OCI-LY7 (cell line): ENCODE measurements at regions not wholly inside any gene's neighbourhood (a gene's known extent, or its start where the extent isn't known, plus 50 kb on each side); places are given as distances from the start of the nearest gene placed in this dataset.

Experiments used
- BruUV-seq: library from RNA; stranded (reverse); fragments of 400-500 nt; replicated peaks from 2 replicates; lab custom pipeline; 2021; lab: Mats Ljungman, UMichigan
- CTCF ChIA-PET: fragments of 300-600 bp; sonication (Branson Sonifier 250); formaldehyde crosslinking; loops from one replicate; lab custom pipeline; 2022; ENCODE audit warnings: antibody characterized with exemption; ENCODE audit not compliant: unreplicated experiment; lab: Charles Lee
- POLR2A ChIA-PET: fragments of 300-600 bp; sonication (Branson Sonifier 250); formaldehyde crosslinking; loops from one replicate; lab custom pipeline; 2022; ENCODE audit warnings: antibody characterized with exemption; lab: Charles Lee
- DNase-seq: peaks from one replicate; pipeline ENCODE4 v3.0.0-alpha.2; 2015; ENCODE audit warnings: low spot score
- H2AFZ ChIP-seq: fragments of 200-600 bp; sonication (generic), shearing (Covaris generic); 2 replicates; pipeline ENCODE4 v1.6.1; 2014; ENCODE audit warnings: mild to moderate bottlenecking, antibody characterized with exemption, low read length, moderate library complexity
- H3K27ac ChIP-seq: fragments of 200-600 bp; sonication (generic); 2 replicates; pipeline ENCODE4 v1.5.1; 2014; ENCODE audit warnings: mixed run types, low read depth, mild to moderate bottlenecking, moderate library complexity, low read length, inconsistent platforms; ENCODE audit not compliant: poor library complexity, severe bottlenecking
- H3K36me3 ChIP-seq: fragments of 200-600 bp; sonication (generic); 2 replicates; pipeline ENCODE4 v1.6.1; 2014; ENCODE audit warnings: mild to moderate bottlenecking, antibody characterized with exemption, low read length, moderate library complexity, mixed read lengths; ENCODE audit not compliant: insufficient read depth
- H3K4me1 ChIP-seq: fragments of 200-600 bp; sonication (generic); 2 replicates; pipeline ENCODE4 v1.5.1; 2014; ENCODE audit warnings: mild to moderate bottlenecking, low read length; ENCODE audit not compliant: insufficient read depth, poor library complexity, severe bottlenecking
- H3K4me2 ChIP-seq: fragments of 200-600 bp; sonication (generic); 2 replicates; pipeline ENCODE4 v1.6.1; 2014; ENCODE audit warnings: mild to moderate bottlenecking, low read length
- H3K4me3 ChIP-seq: fragments of 200-600 bp; sonication (generic); 2 replicates; pipeline ENCODE4 v1.5.1; 2014; ENCODE audit warnings: mild to moderate bottlenecking, low read depth, low read length; ENCODE audit not compliant: poor library complexity, severe bottlenecking
- H3K79me2 ChIP-seq: fragments of 200-600 bp; sonication (generic); 2 replicates; pipeline ENCODE4 v1.6.1; 2016; ENCODE audit warnings: low read depth, mild to moderate bottlenecking, low read length, moderate library complexity, mixed read lengths; ENCODE audit not compliant: insufficient read depth
- H3K9me2 ChIP-seq: fragments of 200-600 bp; sonication (generic); 2 replicates; pipeline ENCODE4 v1.6.1; 2016; ENCODE audit warnings: mild to moderate bottlenecking, low read length, mixed read lengths; ENCODE audit not compliant: insufficient read depth
- H3K9me3 ChIP-seq: fragments of 200-600 bp; sonication (generic); 2 replicates; pipeline ENCODE4 v1.6.1; 2014; ENCODE audit warnings: mild to moderate bottlenecking, mixed run types, low read length, mixed read lengths
- H4K20me1 ChIP-seq: fragments of 200-600 bp; sonication (generic); 2 replicates; pipeline ENCODE4 v1.6.1; 2014; ENCODE audit warnings: mild to moderate bottlenecking, antibody characterized with exemption, low read length, moderate library complexity, mixed read lengths; ENCODE audit not compliant: insufficient read depth
- CTCF ChIP-seq: fragments of 200-600 bp; sonication (generic); conservative IDR thresholded peaks from 2 replicates; pipeline ENCODE4 v1.5.1; 2014; ENCODE audit warnings: mild to moderate bottlenecking, antibody characterized with exemption, low read length, moderate library complexity, mixed read lengths
- EZH2phosphoT487 ChIP-seq: fragments of 200-600 bp; sonication (generic); IDR thresholded peaks from 2 replicates; pipeline ENCODE4 v1.6.1; 2018; ENCODE audit warnings: low read depth, borderline replicate concordance, mild to moderate bottlenecking, mixed run types, antibody characterized with exemption, low read length, moderate library complexity, mixed read lengths
- intact Hi-C: fragments of 100-400 bp; cut with micrococcal nuclease; formaldehyde crosslinking; loops from one replicate; pipeline ENCODE4 v1.10.0; 2022; ENCODE audit not compliant: unreplicated experiment

GRCh38 chr10:118842843-118843624 lies 88.3 kb upstream of the CACUL1 start:
- H3K9me2 ChIP-seq = no peaks in the 10 kb centered on the region
- no peak overlapping the region for H3K27ac ChIP-seq
- ChIA-PET CTCF (no interaction called here), POLR2A (no interaction called here)
- H3K79me2 ChIP-seq = no peaks in the 10 kb centered on the region
- H4K20me1 ChIP-seq = no peaks in the 10 kb centered on the region
- no peaks in the 10 kb centered on the region for H3K9me3 ChIP-seq
- no peak overlapping the region for H2AFZ ChIP-seq
- no peak for TF ChIP-seq CTCF
- no peak for TF ChIP-seq EZH2phosphoT487
- intact Hi-C loops = no loop called here
- H3K36me3 ChIP-seq = no peaks in the 10 kb centered on the region
- no peak for DNase-seq
- no TSS peak for BruUV-seq
- H3K4me3 ChIP-seq = no peak overlapping the region
- H3K4me1 ChIP-seq = no peaks in the 10 kb centered on the region
- H3K4me2 ChIP-seq = no peak overlapping the region

GRCh38 chr10:118843647-118844265 lies 89.0 kb upstream of the CACUL1 start:
- intact Hi-C loops = no loop called here
- no peaks in the 10 kb centered on the region for H3K79me2 ChIP-seq

More at GRCh38 chr10:118843647-118844265, 89.0 kb upstream of the CACUL1 start:
- no peak for DNase-seq
- no TSS peak for BruUV-seq
- Histone ChIP-seq H3K36me3 (no peaks in the 10 kb centered on the region), H2AFZ (no peak overlapping the region), H3K27ac (no peak overlapping the region), H3K4me3 (no peak overlapping the region), H3K9me2 (no peaks in the 10 kb centered on the region), H3K4me1 (no peaks in the 10 kb centered on the region), H4K20me1 (no peaks in the 10 kb centered on the region), H3K9me3 (no peaks in the 10 kb centered on the region), H3K4me2 (no peak overlapping the region)
- TF ChIP-seq CTCF (no peak), EZH2phosphoT487 (no peak)
- ChIA-PET CTCF (no interaction called here), POLR2A (interaction anchor here (0.6 kb wide), 1 partner anchor 54 kb away, joined by 3 read pairs; no protein-coding TSS in a partner anchor)
